ENCODE measurements at regions not wholly inside any gene's neighbourhood (a gene's known extent, or its start where the extent isn't known, plus 50 kb on each side); places are given as distances from the start of the nearest gene placed in this dataset.

DNA sequence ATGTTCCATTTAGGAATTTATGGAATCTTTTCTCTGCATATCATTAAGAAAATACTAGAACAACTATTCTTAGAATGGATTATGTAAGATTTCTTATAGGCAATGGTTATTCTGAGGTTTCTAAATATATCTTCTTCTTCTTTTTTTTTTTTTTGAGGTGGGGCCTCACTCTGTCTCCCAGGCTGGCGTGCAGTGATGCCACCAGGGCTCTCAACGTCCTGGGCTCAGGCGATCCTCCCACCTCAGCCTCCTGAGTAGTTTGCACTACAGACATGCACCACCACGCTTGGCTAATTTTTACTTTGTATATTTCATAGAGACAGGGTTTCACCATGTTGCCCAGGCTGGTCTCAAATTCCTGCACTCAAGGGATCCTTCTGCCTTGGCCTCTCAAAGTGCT lies 137.2 kb downstream of the SREK1 start:
- TF ChIP-seq POLR2AphosphoS5 (IDR thresholded peaks at IDR 0.05) (no peak), POLR2A (IDR thresholded peaks at IDR 0.05) (no peak), EP300 (IDR thresholded peaks at IDR 0.05) (no peak)
- TF ChIP-seq, protein P1, sequence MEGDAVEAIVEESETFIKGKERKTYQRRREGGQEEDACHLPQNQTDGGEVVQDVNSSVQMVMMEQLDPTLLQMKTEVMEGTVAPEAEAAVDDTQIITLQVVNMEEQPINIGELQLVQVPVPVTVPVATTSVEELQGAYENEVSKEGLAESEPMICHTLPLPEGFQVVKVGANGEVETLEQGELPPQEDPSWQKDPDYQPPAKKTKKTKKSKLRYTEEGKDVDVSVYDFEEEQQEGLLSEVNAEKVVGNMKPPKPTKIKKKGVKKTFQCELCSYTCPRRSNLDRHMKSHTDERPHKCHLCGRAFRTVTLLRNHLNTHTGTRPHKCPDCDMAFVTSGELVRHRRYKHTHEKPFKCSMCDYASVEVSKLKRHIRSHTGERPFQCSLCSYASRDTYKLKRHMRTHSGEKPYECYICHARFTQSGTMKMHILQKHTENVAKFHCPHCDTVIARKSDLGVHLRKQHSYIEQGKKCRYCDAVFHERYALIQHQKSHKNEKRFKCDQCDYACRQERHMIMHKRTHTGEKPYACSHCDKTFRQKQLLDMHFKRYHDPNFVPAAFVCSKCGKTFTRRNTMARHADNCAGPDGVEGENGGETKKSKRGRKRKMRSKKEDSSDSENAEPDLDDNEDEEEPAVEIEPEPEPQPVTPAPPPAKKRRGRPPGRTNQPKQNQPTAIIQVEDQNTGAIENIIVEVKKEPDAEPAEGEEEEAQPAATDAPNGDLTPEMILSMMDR (IDR thresholded peaks at IDR 0.05): no peak

Measured in upper lobe of left lung (tissue), 4 donors.